NCI-H748 treated with DMSO at 0.1 percent for 48 hours (cell line): ENCODE measurements at regions not wholly inside any gene's neighbourhood (a gene's known extent, or its start where the extent isn't known, plus 50 kb on each side); places are given as distances from the start of the nearest gene placed in this dataset.
A peak's percentile ranks its signal among the peaks of the same experiment; 100 is the strongest.
"Not testable (repeated sequence)": the region's sequence is repeated elsewhere in the genome, so short reads cannot be mapped to it uniquely, and the experiment has no call there.

Source experiments
- DNase-seq: peaks from one replicate; lab custom pipeline; 2025; lab: John Stamatoyannopoulos, UW

DNA sequence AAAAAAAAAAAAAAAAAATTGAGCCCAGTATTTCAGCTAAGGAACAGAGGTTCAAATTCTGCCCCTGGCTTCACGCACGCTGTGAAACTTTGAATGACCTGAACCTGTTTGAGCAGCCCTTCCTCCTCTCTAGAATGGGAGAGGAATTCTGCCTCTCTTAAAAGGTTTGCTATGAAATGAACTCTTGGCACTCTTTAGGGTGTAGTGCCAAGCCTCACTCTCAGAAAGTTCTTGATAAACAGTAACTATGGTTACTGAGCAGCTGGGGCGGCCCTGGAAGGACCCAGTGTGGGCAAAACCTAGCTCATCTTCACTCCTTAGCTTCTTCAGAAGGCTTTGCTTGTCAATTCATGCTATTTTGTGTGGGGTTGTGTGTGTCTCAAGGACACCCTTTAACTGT, 73.7 kb downstream of the GEMIN8 start:
- DNase-seq: no peak

- DNase-seq: no peak
These were observed 74.5 kb downstream of the GEMIN8 start for GRCh38 chrX:13955095-13955647.

GRCh38 chrX:13952581-13952980, 77.1 kb downstream of the GEMIN8 start:
- no peak for DNase-seq

GRCh38 chrX:13946223-13946622, 83.5 kb downstream of the GEMIN8 start:
- not testable (repeated sequence) for DNase-seq

GRCh38 chrX:13945787-13946186, 83.9 kb downstream of the GEMIN8 start:
- not testable (repeated sequence) for DNase-seq

- DNase-seq: no peak
These were observed 89.0 kb downstream of the GEMIN8 start for GRCh38 chrX:13940671-13941070.

DNA sequence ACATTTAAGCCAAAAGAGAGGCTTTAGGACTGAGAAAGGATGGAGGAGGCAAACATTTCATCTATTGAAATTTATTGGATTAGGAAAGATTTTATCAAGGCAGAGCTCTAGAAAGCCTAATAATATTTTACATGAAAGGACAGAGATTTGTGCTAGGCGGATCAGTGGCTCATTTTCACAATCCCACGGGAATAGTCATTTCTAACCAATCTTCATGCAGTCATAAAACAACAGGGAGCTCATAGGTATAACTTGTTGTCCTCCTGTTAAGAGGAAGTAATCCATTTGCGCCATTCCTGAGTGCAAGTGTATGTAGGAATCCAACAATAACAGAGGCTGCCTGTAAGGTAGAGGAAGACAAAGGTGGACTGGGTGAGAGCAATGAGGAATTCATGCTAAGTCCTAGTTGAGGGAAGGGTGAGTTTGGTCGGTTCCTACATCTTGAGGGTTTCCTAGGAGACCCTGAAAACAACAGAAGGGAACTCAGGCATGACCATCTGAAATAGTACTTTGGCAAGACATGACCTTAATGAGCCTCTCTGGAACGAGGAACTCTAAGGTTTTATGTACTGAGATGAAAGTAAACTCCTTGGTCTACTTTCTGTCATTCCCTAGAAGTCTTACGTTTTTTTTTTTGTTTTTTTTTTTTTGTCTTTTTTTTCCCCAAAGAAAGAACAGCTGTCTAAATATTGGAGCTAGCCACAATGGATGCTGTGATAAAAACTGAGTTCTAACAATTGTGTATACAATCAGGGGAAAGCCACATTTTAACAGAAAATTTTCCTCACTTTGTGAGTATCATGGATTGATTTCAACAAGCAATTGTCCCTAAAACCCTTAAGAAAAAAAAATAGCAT, 89.7 kb downstream of the GEMIN8 start:
- DNase-seq: no peak

- no peak for DNase-seq
These were observed 90.7 kb downstream of the GEMIN8 start for GRCh38 chrX:13938829-13939530.

GRCh38 chrX:13938051-13938828, 91.5 kb downstream of the GEMIN8 start:
- DNase-seq: peak; percentile 8

GRCh38 chrX:13937370-13938050, 92.2 kb downstream of the GEMIN8 start:
- peak; percentile 6 for DNase-seq

DNA sequence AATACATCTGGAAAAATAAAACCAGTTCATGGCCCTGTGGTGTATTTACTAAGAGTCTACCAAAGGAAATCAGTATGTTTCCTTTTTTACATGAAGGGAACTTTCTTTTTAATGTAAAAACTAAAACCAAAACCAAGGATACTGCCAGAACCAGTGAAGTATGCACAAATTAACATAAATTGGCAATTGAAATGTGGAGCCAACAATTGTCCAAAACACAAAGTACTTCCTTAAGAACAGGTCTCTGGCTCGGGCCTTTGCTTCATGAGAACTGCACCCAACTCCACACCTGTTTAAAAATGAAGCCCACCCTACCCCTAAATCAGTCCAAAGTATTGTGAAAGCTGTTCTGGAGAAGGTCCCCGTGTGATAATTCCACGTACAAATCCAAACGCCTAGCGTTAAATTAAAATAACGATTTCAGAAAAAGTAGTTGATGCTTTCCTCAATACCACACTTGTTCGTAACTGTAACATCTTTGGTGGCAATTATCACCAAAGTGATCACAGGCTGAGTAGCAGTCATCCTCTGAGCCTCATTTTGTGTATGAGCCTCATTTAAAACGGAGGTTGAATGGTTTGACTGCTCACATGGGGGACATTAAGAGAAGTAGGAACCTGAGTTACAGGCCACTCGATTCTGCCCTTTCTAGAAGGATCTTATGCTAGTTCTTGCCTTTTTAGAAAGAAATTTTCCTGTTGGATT, 93.0 kb downstream of the GEMIN8 start:
- no peak for DNase-seq

DNA sequence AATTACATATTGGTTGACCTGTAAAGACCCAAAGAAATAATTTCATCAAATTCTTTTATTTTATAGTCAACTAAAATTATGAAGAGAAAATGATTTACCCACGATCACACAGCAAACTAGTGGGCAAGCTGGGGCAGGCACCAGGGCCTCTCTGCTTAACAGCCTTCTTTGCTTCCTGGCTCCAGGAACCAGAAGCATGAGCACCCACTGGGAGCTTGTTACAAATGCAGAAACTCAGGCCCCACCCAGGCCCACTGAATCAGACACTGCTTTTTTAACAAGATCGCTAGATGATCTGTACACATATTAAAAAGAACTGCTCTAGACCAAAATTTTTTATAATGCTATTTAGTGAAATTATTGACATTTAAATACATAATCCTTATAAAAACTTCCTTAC, 95.0 kb downstream of the GEMIN8 start:
- no peak for DNase-seq

GRCh38 chrX:13933851-13934250, 95.8 kb downstream of the GEMIN8 start:
- no peak for DNase-seq

- DNase-seq: no peak
These were observed 96.3 kb downstream of the GEMIN8 start for GRCh38 chrX:13933352-13933751.

- DNase-seq: no peak
These were observed 97.3 kb downstream of the GEMIN8 start for GRCh38 chrX:13932416-13932815.

- no peak for DNase-seq
These were observed 102.5 kb downstream of the GEMIN8 start for GRCh38 chrX:13927175-13927574.

GRCh38 chrX:13923845-13924244, 105.8 kb downstream of the GEMIN8 start:
- DNase-seq: peak; percentile 21

GRCh38 chrX:13923289-13923688, 106.4 kb upstream of the GPM6B start:
- DNase-seq: no peak

GRCh38 chrX:13917507-13917906, 100.6 kb upstream of the GPM6B start:
- no peak for DNase-seq

DNA sequence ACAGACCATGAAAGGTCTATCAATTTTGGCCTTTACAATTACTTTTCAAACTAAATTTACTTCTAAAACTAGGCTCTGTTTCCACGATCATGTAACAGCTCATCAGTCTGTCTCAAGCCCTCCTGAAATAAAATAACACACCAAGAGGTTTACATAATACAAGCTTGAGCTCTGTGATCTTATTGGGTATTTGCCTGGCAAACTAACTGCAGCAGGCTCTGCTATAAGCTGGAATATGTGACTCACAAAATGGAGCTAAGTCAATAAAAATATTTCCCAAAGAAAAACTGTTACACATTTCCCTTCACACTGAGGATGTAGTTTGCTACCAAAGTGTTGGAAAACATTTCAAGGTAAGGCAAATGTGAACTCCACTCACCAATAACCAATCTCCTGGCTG, 94.7 kb upstream of the GPM6B start:
- no peak for DNase-seq

DNA sequence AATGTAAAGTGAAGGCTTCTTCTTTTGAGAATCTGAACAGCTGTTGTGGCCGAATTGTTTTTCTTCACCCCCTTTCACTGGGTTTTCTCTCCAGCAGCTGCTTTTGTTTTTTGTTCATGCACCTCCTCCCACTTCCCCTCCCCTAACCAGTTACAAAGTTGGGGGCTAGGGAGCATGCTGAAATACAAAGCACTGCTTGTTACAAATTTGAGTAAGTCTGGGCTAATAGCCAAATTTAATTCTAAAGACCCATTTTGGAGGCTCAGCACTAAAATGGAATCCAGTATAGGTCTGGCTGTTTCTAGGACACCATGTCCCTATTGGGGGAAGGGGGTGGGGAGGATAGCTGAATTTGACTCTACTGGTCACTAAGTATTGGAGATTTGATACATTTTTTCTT, 89.2 kb upstream of the GPM6B start:
- DNase-seq: no peak
